NCI-H128 (cell line): ENCODE measurements at regions not wholly inside any gene's neighbourhood (a gene's known extent, or its start where the extent isn't known, plus 50 kb on each side); places are given as distances from the start of the nearest gene placed in this dataset.

Experiments used
- DNase-seq: peaks from one replicate; lab custom pipeline; 2025; ENCODE audit not compliant: unreplicated experiment; lab: John Stamatoyannopoulos, UW

DNA sequence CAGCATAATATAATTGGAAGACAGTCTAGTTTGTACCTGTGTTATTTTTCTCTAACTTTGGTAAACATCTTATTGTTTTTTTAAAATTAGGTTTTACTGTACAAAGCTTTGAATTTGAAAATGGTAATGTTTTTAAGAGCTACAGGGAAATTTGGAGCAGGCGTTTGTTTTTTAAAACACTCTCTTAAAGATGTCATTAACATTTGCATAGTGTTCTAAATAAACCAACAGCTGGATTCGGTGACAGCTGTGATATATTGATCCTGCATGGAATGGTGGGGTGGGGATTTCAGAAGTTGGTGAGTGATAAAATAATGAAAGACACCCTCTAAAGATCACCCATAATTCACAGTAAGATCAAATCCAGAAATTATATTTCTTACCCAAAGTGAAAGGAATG is 97.9 kb upstream of the PRL start:
- DNase-seq, result no peak

DNA sequence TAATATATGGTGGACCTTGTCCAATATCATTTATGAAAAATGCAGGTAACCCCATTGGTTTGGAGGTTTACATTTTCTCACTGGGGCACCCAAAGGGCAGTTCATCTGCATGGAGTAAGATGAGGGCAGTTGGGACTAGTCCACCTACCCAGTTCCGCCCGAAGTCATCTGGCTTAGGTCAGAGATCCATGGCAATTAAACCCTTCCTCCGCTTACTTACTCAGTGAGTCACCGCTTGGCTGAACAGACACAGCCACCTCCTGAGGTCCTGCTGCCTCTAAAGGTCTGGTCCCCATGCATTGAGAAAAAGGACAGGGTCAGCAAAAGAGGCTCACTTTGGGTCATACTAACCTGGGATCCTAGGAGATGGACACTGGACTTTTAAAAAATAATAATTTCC is 102.9 kb upstream of the PRL start:
- no peak for DNase-seq

- no peak for DNase-seq
Observed at GRCh38 chr6:22401206-22401605, 104.4 kb upstream of the PRL start.

DNA sequence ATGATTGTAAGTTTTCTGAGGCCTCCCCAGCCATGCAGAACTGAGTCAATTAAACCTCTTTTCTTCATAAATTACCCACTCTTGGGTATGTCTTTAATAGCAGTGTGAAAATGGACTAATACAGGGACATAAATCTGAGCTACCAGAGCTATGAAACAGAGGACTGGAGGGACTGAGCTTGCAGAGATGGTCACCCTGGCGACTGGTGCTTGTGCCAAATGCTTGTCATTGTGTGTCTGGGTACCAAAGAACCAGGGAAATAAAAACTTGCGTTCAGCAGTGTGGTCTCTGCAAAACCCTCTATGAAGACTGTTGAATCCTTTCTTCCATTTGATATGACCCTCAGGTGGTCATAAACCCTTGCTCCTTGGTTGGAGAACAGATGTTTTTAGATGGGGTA is 105.1 kb upstream of the PRL start:
- DNase-seq, result no peak

DNA sequence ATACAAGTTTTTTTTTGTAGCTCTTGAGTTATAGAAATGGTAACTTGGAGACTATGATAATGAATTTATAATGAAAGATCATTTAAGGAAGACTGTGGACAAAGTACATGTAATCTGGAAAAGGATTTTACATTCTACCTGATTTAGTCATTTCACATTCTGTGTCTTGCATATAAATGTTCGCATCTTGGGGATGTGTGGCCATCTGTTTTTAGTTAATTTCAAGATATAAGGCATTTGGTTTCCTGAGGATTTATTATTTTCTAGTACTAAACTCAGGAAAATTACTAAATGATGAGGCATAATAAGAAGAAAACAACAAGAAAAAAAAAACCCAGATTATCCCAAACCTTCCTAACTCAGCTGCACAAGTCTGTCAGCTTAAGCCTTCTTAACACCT is 112.7 kb upstream of the PRL start:
- no peak for DNase-seq

DNA sequence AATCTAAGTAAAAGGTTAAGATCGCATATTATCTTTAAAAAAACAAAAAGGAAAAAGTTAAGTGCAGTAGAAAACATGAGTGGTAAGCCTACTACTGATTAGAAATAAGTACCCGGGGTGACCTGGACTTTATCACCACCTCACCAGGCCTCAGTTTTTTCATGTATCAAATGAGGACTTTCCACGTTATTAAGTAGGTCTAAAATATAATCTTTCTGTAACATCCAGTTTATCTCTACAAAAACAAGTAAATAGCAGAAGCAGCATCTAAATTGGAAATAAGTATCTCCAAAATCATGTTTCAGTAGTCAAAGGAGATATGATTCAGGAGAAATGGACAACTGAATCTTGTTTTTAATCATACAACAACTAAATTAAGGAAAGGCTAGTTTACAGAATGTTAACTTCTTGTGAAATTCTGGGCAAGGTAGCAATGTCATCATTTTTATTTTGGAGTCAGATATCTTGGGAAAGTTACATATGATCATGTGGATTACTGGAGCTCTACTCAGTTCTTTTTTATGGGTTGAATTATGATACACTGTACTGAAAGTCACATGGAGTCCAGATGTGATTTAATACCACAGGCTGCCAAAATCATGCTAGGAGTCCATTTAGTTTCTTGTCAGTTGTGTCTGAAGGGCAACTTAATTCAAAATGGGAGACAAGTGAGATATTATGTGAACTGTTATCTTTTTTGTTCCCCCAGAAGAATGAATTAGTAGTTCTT is 114.7 kb upstream of the PRL start:
- DNase-seq, result no peak

DNA sequence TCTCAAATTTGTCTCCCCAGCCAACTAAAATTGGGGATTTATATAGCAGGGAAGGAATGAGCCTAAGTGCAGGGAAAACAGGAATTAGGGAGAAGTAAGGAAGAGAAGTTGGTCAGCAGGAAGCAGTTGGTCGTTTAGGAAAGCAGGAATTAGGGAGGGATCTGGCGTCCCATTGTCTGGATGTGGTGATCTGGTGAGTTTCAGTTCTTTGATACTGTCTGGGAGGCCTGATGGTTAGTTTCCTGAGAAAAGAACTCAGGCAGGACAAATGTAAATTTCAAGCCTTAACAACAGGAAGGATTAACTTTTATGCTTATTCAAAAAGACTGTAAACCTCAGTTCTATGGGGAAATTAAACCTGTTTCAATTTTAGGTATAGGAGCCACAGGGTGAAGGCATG is 116.2 kb upstream of the PRL start:
- DNase-seq, result no peak

DNA sequence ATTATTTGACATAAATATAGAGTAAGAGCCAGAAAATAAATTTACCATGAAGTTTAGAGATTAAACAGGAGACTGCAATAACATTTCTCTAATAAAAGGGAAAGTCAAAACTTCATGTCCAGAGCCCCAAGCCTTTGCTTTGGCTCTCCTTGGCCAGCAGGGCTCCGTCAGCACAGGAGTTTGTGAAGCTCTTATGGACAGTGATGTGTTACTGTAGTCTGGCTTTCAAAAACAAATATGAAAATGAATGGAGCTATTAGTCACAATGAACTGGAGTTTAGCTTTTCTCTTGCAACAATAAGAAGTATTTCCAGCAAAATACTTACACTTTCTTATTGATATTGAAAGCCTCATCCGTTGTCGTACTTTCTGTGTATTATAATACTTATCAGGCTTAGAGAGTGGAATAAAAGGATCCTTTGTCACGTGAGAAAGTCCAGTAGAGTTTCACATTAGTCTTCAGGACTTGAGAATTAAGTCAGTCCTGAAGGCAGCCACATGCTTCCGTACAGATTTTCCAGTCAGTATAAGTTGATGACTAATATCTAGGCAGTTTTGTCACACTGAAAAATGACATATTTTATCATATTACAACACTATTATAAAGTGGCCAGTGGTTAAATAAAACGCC is 117.0 kb upstream of the PRL start:
- no peak for DNase-seq

DNA sequence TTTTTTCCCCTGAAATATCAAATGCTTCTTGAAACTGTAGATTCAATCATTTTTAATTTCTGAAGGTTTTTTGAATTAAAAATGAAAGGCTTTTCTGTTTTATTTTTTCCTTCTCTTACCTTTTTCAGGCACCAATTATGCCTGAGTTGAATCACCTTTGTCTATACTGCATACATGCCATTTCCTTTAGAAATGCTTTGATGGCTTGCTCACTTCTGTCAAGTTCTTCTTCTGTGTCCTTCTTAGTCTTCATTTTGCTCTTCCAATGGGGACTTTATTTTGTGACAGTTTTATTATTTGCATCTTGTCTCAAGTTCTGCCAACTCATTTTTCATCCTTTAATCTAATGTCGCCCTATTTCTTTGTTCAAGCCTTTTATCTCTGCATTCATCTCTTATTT is 121.9 kb upstream of the PRL start:
- DNase-seq, result no peak

DNA sequence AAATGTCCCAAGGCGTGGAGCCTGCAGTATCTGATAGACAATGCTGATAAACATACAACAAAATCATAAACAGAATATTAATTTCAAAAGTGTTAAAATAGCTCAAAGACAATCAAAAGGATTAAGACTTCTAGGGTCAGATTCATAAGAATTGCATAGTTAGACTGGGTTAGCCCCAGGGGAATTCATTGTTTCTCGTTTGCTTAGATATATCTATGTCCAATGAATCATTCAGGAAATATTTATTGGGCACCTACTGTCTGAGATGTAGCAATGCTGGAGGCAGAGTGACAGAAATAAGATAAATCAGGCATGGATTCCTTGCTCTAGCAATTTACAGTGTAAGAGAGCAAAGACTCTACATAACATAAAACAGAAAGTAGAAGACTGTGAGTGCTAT is 124.4 kb upstream of the PRL start:
- DNase-seq, result no peak

DNA sequence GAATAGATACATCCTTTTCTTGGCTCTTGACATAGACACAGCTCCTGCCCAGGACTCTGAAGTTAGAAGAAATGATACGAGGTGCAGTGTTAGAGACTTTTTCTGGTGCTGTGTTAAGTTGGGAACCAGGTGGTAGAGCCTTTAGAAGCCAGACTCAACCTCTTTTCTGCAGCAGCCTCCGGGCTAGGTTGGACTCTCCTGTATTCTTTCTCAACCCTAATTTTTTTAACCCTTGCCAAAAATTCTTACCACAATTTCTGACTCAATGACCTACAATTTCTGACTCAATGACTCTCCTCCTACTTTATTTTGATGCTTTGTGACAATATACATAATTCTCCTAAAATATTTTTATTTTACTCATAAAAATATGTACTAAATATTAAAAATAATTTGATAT is 127.4 kb upstream of the PRL start:
- DNase-seq, result no peak

DNA sequence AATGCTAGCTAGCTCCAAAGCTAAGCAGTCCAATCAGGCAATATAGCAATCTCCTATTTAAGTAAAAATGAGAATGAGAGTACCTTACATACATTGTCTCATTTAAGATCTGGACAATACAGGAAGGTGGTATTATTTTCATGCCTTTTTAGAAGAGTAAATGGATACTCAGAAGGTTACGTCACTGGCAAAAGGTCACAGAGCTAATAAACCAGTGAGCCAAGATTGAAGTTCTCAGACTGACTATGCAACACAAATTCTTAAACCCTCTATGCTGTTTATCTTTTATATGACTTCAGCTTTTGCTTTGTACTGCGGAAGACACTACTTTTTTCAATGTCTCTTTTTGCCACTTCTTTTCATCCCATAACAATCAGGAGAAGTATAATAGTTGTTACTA is 135.2 kb upstream of the PRL start:
- no peak for DNase-seq

GRCh38 chr6:22433745-22434144 is 135.6 kb upstream of the HDGFL1 start:
- DNase-seq, result no peak

GRCh38 chr6:22435151-22435550 is 134.2 kb upstream of the HDGFL1 start:
- no peak for DNase-seq

- DNase-seq, result no peak
Observed at GRCh38 chr6:22436134-22436533, 133.2 kb upstream of the HDGFL1 start.

DNA sequence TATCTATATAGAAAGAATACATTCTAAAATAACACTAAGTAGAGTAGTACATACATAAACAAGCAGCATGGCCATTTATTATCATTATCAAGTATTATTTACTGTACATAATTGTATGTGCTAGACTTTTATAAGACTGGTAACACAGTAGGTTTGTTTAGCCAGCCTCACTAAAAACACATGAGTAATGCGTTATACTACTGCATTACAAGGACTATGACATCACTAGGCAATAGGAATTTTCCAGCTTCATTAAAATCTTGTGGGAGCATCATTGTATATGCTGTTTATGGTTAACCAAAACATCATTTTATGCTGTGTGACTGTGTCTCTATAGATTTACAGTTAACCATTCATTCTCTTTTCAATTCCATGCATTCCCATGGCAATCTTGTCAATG is 131.7 kb upstream of the HDGFL1 start:
- no peak for DNase-seq

DNA sequence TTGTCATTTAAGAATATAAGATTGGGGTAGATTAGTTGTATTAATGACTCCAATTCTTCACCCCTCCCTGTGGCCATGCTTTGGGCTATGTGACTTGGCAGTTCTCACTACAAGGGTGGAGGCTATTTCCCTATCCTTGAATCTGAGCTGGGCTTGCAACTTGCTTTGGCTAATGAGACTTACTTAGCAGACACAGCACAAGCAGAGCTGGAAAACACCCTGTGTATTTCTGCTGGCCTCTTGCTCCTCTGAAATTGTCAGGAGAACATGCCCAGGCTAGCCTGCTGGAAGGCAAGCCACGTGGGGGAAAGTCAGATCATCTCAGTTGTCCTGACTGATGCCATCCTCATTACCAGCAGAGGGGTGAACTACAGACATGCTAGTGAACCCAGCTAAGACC is 126.5 kb upstream of the HDGFL1 start:
- DNase-seq, result no peak

- DNase-seq, result no peak
Observed at GRCh38 chr6:22444330-22444729, 125.0 kb upstream of the HDGFL1 start.

DNA sequence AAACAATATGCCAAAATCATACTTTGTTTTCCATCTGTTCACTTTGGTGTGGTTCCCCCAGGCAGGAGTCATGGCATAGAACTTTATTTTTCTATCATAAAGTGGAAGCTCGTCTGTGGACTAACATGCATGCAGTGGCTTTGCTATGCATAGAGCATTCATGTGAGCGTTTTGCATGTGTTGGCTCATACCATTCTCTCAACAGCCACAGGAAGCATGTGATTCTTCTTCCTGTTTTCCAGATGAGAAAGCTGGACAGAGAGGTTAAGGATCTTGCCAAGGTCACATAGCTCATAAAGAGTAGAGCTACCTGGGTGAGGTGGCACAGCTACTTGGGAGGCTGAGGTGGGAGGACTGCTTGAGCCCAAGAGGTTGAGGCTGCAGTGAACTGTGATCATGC is 123.4 kb upstream of the HDGFL1 start:
- no peak for DNase-seq

DNA sequence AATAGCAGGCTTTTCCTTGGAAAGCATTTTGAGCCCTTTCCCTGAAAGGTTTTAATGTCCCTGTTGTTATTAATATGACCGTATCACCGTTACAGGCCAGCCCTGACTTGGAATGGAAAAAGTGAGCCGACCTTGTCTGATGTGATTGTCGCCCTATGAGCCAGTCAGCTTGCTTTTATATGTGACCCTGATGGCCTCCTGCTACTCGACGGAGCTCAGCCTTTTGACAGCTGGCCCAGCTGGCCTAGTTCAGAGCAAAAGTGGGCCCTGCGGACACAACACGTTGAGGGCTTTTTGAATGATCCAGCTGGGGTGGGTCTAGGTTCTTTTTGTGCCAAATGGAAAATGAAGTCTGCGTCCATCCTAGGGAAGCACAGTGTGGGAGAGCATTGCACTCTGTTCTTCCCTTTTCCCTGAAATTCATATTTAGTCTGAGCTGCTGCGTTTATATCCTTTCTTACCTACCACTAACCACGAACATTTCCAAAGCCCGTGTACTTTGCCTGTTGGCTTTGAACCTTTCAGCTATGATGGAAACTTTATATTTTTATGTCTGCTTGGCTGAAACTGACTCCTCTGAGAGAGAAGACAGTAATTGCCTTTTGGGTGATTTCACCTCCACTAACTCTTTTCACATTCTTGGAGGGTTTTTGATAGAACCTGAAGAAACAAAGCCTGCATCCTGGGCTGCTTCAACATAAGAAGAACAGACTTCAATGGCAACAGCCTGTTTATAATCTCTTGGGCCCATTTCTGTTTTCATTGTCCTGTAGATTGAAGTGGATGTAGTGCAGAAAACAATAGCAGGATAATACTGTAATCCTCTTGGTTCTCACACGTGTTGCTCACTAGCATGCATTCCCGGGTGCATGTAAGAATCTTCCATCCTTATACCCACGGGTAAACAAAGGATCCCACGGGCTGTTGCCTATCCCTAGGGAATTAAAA is 121.8 kb upstream of the HDGFL1 start:
- no peak for DNase-seq

- DNase-seq, result no peak
Observed at GRCh38 chr6:22448291-22448711, 121.1 kb upstream of the HDGFL1 start.

- no peak for DNase-seq
Observed at GRCh38 chr6:22451962-22452361, 117.4 kb upstream of the HDGFL1 start.
